CD14-positive monocyte (primary cell): ENCODE measurements at regions not wholly inside any gene's neighbourhood (a gene's known extent, or its start where the extent isn't known, plus 50 kb on each side); places are given as distances from the start of the nearest gene placed in this dataset.
A peak's percentile ranks its signal among the peaks of the same experiment; 100 is the strongest.

Experiments used
- DNase-seq, 3 donors: peaks; one replicate each; pipeline ENCODE4 v3.0.0-alpha.2; 2011 to 2022
- H2AFZ ChIP-seq: 2 replicates; pipeline ENCODE4 v1.6.0; 2012; ENCODE audit warnings: mild to moderate bottlenecking, low read depth, low read length, inconsistent platforms; ENCODE audit not compliant: insufficient read depth, poor library complexity, severe bottlenecking
- H3K27ac ChIP-seq, 2 donors: 1 replicate in 1 of 2; 2 replicates in 1 of 2; pipeline ENCODE4 v1.5.1; 2012 to 2013; ENCODE audit warnings: low read length in 2 of 2, control low read depth in 1 of 2, inconsistent platforms in 1 of 2, low read depth in 1 of 2, mild to moderate bottlenecking in 1 of 2
- H3K27me3 ChIP-seq, 2 donors: one replicate each; pipeline versions ENCODE4 v1.6.0 to v1.6.1; 2011 to 2013; ENCODE audit warnings: low read length in 2 of 2; ENCODE audit not compliant: control insufficient read depth in 2 of 2, insufficient read depth in 2 of 2
- H3K36me3 ChIP-seq, 2 donors: replicated peaks in 1 of 2; 1 replicate in 1 of 2; 2 replicates in 1 of 2; pipeline versions ENCODE4 v1.5.1 to v1.6.1; 2012 to 2013; ENCODE audit warnings: low read length in 2 of 2, control low read depth in 1 of 2, inconsistent platforms in 1 of 2, mild to moderate bottlenecking in 1 of 2; ENCODE audit not compliant: insufficient read depth in 2 of 2, control insufficient read depth in 1 of 2
- H3K4me1 ChIP-seq, 2 donors: 1 replicate in 1 of 2; 2 replicates in 1 of 2; pipeline versions ENCODE4 v1.5.1 to v1.6.1; 2012 to 2013; ENCODE audit warnings: low read length in 2 of 2, control low read depth in 1 of 2, inconsistent platforms in 1 of 2, mild to moderate bottlenecking in 1 of 2, moderate library complexity in 1 of 2; ENCODE audit not compliant: insufficient read depth in 2 of 2, control insufficient read depth in 1 of 2
- H3K4me2 ChIP-seq: replicated peaks from 2 replicates; pipeline ENCODE3; 2012; ENCODE audit warnings: low read length, moderate library complexity, mild to moderate bottlenecking; ENCODE audit not compliant: poor library complexity, severe bottlenecking; ENCODE audit errors: extremely low read depth
- H3K4me3 ChIP-seq, 3 experiments: fragments of 200-600 bp in 1 of 3; sonication (generic) in 1 of 3; replicated peaks in 1 of 3; 1 replicate in 2 of 3; 2 replicates in 1 of 3; pipeline ENCODE4 v1.5.1; 2011 to 2013; ENCODE audit warnings: low read length in 3 of 3, mild to moderate bottlenecking in 3 of 3, control low read depth in 2 of 3, low read depth in 2 of 3, inconsistent platforms in 1 of 3, moderate library complexity in 1 of 3
- H3K79me2 ChIP-seq: 2 replicates; pipeline ENCODE4 v1.6.0; 2012; ENCODE audit warnings: mild to moderate bottlenecking, control low read depth, inconsistent platforms, low read length, moderate library complexity; ENCODE audit not compliant: insufficient read depth
- H3K9ac ChIP-seq: 2 replicates; pipeline ENCODE4 v1.6.0; 2017; ENCODE audit warnings: low read length, mild to moderate bottlenecking; ENCODE audit not compliant: insufficient read depth, poor library complexity, severe bottlenecking
- H3K9me3 ChIP-seq, 2 donors: replicated peaks in 1 of 2; 1 replicate in 1 of 2; 2 replicates in 1 of 2; pipeline versions ENCODE4 v1.5.1 to v1.6.1; 2012 to 2013; ENCODE audit warnings: low read length in 2 of 2, control low read depth in 1 of 2; ENCODE audit not compliant: control insufficient read depth in 1 of 2, insufficient read depth in 1 of 2
- H4K20me1 ChIP-seq: 2 replicates; pipeline ENCODE4 v1.6.0; 2012; ENCODE audit warnings: mild to moderate bottlenecking, low read length, control low read depth, moderate library complexity; ENCODE audit not compliant: insufficient read depth
- H3K27ac Mint-ChIP-seq, 7 donors: one replicate each; pipeline ENCODE4 v1.8.0; 2020; ENCODE audit warnings: mild to moderate bottlenecking in 7 of 7, mixed read lengths in 7 of 7, moderate library complexity in 6 of 7, inconsistent platforms in 2 of 7
- H3K27me3 Mint-ChIP-seq, 3 donors: one replicate each; pipeline ENCODE4 v1.8.0; 2021 to 2022; ENCODE audit warnings: low read depth in 3 of 3, mild to moderate bottlenecking in 3 of 3, mixed read lengths in 3 of 3, moderate library complexity in 3 of 3, inconsistent platforms in 1 of 3
- H3K36me3 Mint-ChIP-seq, 2 donors: one replicate each; pipeline ENCODE4 v1.8.0; 2020; ENCODE audit warnings: mixed read lengths in 2 of 2, inconsistent platforms in 1 of 2, mild to moderate bottlenecking in 1 of 2
- H3K4me1 Mint-ChIP-seq: one replicate; pipeline ENCODE4 v1.8.0; 2020; ENCODE audit warnings: mild to moderate bottlenecking, mixed read lengths
- H3K4me3 Mint-ChIP-seq, 2 donors: one replicate each; pipeline ENCODE4 v1.8.0; 2020; ENCODE audit warnings: mild to moderate bottlenecking in 2 of 2, mixed read lengths in 2 of 2, moderate library complexity in 1 of 2
- H3K9me3 Mint-ChIP-seq, 7 donors: one replicate each; pipeline ENCODE4 v1.8.0; 2020 to 2022; ENCODE audit warnings: mixed read lengths in 7 of 7, mild to moderate bottlenecking in 6 of 7, moderate library complexity in 6 of 7, inconsistent platforms in 2 of 7
- WGBS: methylation state at CpG from one replicate; pipeline ENCODE4 v1.1.5; 2013; ENCODE audit warnings: missing lambda C conversion rate; ENCODE audit not compliant: insufficient coverage; 5-methylcytosine and 5-hydroxymethylcytosine counted together
- intact Hi-C, 2 donors: fragments of 100-400 bp; cut with micrococcal nuclease; formaldehyde crosslinking; loops; one replicate each; pipeline versions ENCODE4 v1.15.0 to v1.15.1; 2023
- TF ChIP-seq, protein P1 (sequence below): fragments of 200-600 bp; IDR thresholded peaks from one replicate; pipeline ENCODE4 v1.8.0; 2022; ENCODE audit warnings: antibody characterized with exemption, mild to moderate bottlenecking

- intact Hi-C loops: no loop called here
- H3K9me3 ChIP-seq: no peaks in the 10 kb centered on the region
- no peaks in the 10 kb centered on the region for H3K4me1 Mint-ChIP-seq
- H3K36me3 Mint-ChIP-seq: no peaks in the 10 kb centered on the region
- no peak overlapping the region for H3K9ac ChIP-seq
- no peaks in the 10 kb centered on the region for H4K20me1 ChIP-seq
- no peak overlapping the region for H3K4me3 Mint-ChIP-seq
- no peaks in the 10 kb centered on the region for H3K27me3 ChIP-seq
- H3K27me3 Mint-ChIP-seq: no peaks in the 10 kb centered on the region
- no peaks in the 10 kb centered on the region for H3K36me3 ChIP-seq
- H3K4me3 ChIP-seq: no peak overlapping the region
- no peaks in the 10 kb centered on the region for H3K4me1 ChIP-seq
- DNase-seq: no peak
- no peak overlapping the region for H2AFZ ChIP-seq
- no CpG with 5 or more reads among the region's 3 CpGs for WGBS
- peaks cover 0 to 2% (median 0%) of the 10 kb centered on the region in 7 donors for H3K9me3 Mint-ChIP-seq
- no peaks in the 10 kb centered on the region for H3K79me2 ChIP-seq
- TF ChIP-seq, protein P1, sequence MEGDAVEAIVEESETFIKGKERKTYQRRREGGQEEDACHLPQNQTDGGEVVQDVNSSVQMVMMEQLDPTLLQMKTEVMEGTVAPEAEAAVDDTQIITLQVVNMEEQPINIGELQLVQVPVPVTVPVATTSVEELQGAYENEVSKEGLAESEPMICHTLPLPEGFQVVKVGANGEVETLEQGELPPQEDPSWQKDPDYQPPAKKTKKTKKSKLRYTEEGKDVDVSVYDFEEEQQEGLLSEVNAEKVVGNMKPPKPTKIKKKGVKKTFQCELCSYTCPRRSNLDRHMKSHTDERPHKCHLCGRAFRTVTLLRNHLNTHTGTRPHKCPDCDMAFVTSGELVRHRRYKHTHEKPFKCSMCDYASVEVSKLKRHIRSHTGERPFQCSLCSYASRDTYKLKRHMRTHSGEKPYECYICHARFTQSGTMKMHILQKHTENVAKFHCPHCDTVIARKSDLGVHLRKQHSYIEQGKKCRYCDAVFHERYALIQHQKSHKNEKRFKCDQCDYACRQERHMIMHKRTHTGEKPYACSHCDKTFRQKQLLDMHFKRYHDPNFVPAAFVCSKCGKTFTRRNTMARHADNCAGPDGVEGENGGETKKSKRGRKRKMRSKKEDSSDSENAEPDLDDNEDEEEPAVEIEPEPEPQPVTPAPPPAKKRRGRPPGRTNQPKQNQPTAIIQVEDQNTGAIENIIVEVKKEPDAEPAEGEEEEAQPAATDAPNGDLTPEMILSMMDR: no peak
- H3K27ac ChIP-seq: no peak overlapping the region
- H3K4me2 ChIP-seq: no peak overlapping the region
- H3K27ac Mint-ChIP-seq: no peak overlapping the region
Measured at GRCh38 chr13:80215368-80215767, 125.6 kb downstream of the SPRY2 start.

DNA sequence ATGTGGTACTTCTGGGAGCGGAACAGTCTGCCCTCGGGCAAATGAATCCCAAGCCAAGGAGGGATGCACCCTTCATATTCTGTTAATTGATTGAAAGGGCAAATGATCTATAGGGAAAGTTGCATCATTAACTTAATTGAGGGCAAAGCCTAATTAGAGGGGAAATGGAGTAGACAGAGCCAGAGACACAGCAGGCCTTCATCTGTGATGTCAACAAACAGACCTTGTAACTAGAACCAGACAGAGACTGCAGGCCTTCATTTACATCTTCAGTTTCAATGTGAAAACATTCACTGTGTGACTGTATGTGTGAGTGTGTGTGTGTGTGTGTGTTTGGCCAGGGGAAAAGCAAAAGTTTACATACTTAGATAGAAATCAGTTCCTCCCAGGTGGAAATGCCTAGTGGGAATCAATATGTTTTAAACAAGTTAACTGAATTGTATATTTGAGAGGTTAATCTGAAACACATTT is 126.4 kb downstream of the SPRY2 start:
- Histone ChIP-seq H3K4me2 (no peak overlapping the region), H3K36me3 (no peaks in the 10 kb centered on the region), H4K20me1 (no peaks in the 10 kb centered on the region), H2AFZ (no peak overlapping the region), H3K79me2 (no peaks in the 10 kb centered on the region), H3K27me3 (no peaks in the 10 kb centered on the region), H3K27ac (no peak overlapping the region), H3K4me1 (no peaks in the 10 kb centered on the region), H3K9me3 (no peaks in the 10 kb centered on the region), H3K9ac (no peak overlapping the region), H3K4me3 (no peak overlapping the region)
- intact Hi-C loops: no loop called here
- WGBS: 100% methylated on average over 2 of the region's 2 CpGs
- no peaks in the 10 kb centered on the region for H3K4me1 Mint-ChIP-seq
- H3K27ac Mint-ChIP-seq: peak overlapping the region in 1 of 7 donors; percentile 6
- no peaks in the 10 kb centered on the region for H3K27me3 Mint-ChIP-seq
- H3K9me3 Mint-ChIP-seq: peaks cover 0 to 2% (median 0%) of the 10 kb centered on the region in 7 donors
- H3K4me3 Mint-ChIP-seq: no peak overlapping the region
- TF ChIP-seq, protein P1: no peak
- no peaks in the 10 kb centered on the region for H3K36me3 Mint-ChIP-seq
- no peak for DNase-seq
